A673 (cell line): ENCODE measurements at regions not wholly inside any gene's neighbourhood (a gene's known extent, or its start where the extent isn't known, plus 50 kb on each side); places are given as distances from the start of the nearest gene placed in this dataset.

Experiments used
- EZH2 ChIP-seq: fragments of 200-600 bp; sonication (generic); IDR thresholded peaks from 2 replicates; pipeline ENCODE4 v1.6.1; 2017; ENCODE audit warnings: borderline replicate concordance, low read depth, mild to moderate bottlenecking, mixed read lengths, antibody characterized with exemption, low read length; ENCODE audit not compliant: poor library complexity, severe bottlenecking
- TF ChIP-seq, protein P1 (sequence below): fragments of 300-800, 200-600 bp; sonication (generic); conservative IDR thresholded peaks from 2 replicates; pipeline ENCODE4 v1.5.1; 2017; ENCODE audit warnings: low read depth, mild to moderate bottlenecking, antibody characterized with exemption, low read length, moderate library complexity, mixed read lengths

DNA sequence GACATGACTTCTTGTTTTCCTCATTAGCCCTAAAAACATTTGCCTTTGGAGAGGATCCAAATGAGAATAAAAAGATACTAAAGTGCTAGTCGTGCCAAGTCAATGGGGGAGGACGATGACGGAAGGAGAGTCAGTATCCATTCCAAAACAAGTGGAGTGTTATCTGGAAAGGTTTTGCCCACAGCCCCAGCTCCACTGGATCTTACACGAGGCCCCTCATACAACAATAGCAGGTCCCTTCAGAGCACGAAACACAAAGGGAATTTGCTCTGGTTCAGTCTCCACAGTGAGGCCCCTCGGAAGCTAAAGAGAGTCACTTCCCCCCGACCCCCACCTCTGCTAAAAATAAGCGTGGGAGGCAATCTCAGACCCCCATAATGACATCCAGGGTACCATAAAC lies 496.9 kb upstream of the ZFHX3 start:
- TF ChIP-seq, protein P1, sequence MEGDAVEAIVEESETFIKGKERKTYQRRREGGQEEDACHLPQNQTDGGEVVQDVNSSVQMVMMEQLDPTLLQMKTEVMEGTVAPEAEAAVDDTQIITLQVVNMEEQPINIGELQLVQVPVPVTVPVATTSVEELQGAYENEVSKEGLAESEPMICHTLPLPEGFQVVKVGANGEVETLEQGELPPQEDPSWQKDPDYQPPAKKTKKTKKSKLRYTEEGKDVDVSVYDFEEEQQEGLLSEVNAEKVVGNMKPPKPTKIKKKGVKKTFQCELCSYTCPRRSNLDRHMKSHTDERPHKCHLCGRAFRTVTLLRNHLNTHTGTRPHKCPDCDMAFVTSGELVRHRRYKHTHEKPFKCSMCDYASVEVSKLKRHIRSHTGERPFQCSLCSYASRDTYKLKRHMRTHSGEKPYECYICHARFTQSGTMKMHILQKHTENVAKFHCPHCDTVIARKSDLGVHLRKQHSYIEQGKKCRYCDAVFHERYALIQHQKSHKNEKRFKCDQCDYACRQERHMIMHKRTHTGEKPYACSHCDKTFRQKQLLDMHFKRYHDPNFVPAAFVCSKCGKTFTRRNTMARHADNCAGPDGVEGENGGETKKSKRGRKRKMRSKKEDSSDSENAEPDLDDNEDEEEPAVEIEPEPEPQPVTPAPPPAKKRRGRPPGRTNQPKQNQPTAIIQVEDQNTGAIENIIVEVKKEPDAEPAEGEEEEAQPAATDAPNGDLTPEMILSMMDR: no peak
- TF ChIP-seq EZH2: no peak
